Keratinocyte (primary cell): ENCODE measurements at regions not wholly inside any gene's neighbourhood (a gene's known extent, or its start where the extent isn't known, plus 50 kb on each side); places are given as distances from the start of the nearest gene placed in this dataset.

Experiments used
- DNase-seq: peaks from one replicate; pipeline ENCODE4 v3.0.0-alpha.2; 2011; ENCODE audit warnings: low read depth, missing footprints, low spot score
- FAIRE-seq: peaks from 2 replicates; lab custom pipeline; 2011; peaks lifted over from hg19 to GRCh38; lab: Jason Lieb, UNC
- H2AFZ ChIP-seq: 2 replicates; pipeline ENCODE4 v1.6.0; 2012; ENCODE audit warnings: low read length, control low read depth, inconsistent platforms; ENCODE audit not compliant: control insufficient read depth
- H3K27ac ChIP-seq: 2 replicates; pipeline ENCODE4 v1.5.1; 2011; ENCODE audit warnings: low read length; ENCODE audit not compliant: control insufficient read depth, insufficient read depth
- H3K27me3 ChIP-seq: 3 replicates; pipeline ENCODE4 v1.6.0; 2011; ENCODE audit warnings: low read length; ENCODE audit not compliant: control insufficient read depth, insufficient read depth; ENCODE audit errors: extremely low read depth
- H3K36me3 ChIP-seq, 2 experiments: 2 replicates in 1 of 2; 3 replicates in 1 of 2; pipeline ENCODE4 v1.5.1; 2011; ENCODE audit warnings: low read length in 2 of 2, mild to moderate bottlenecking in 1 of 2; ENCODE audit not compliant: control insufficient read depth in 2 of 2, insufficient read depth in 2 of 2; ENCODE audit errors: extremely low read depth in 1 of 2
- H3K4me1 ChIP-seq: 3 replicates; pipeline ENCODE4 v1.5.1; 2011; ENCODE audit warnings: low read length; ENCODE audit not compliant: control insufficient read depth, insufficient read depth; ENCODE audit errors: extremely low read depth
- H3K4me2 ChIP-seq: 3 replicates; pipeline ENCODE4 v1.6.0; 2011; ENCODE audit warnings: low read depth, low read length; ENCODE audit not compliant: control insufficient read depth, insufficient read depth; ENCODE audit errors: extremely low read depth
- H3K4me3 ChIP-seq, 3 experiments: fragments of 200-600 bp in 1 of 3; sonication (generic) in 1 of 3; 2 replicates in 2 of 3; 3 replicates in 1 of 3; pipeline ENCODE4 v1.5.1; 2011 to 2016; ENCODE audit warnings: low read length in 3 of 3, mild to moderate bottlenecking in 3 of 3, control low read depth in 2 of 3, inconsistent platforms in 1 of 3, low read depth in 1 of 3, mixed read lengths in 1 of 3, mixed run types in 1 of 3, moderate library complexity in 1 of 3; ENCODE audit not compliant: control insufficient read depth in 2 of 3, insufficient read depth in 2 of 3; ENCODE audit errors: extremely low read depth in 1 of 3
- H3K79me2 ChIP-seq: 2 replicates; pipeline ENCODE4 v1.6.0; 2012; ENCODE audit warnings: low read length; ENCODE audit not compliant: control insufficient read depth, insufficient read depth
- H3K9ac ChIP-seq: 3 replicates; pipeline ENCODE4 v1.6.0; 2011; ENCODE audit warnings: low read length; ENCODE audit not compliant: control insufficient read depth, insufficient read depth; ENCODE audit errors: extremely low read depth
- H3K9me1 ChIP-seq: 3 replicates; pipeline ENCODE4 v1.6.0; 2011; ENCODE audit warnings: low read length; ENCODE audit not compliant: control insufficient read depth, insufficient read depth; ENCODE audit errors: extremely low read depth
- H3K9me3 ChIP-seq: 2 replicates; pipeline ENCODE4 v1.5.1; 2012; ENCODE audit warnings: low read depth, low read length; ENCODE audit not compliant: control insufficient read depth
- H4K20me1 ChIP-seq: 3 replicates; pipeline ENCODE4 v1.6.0; 2011; ENCODE audit warnings: low read length; ENCODE audit not compliant: control insufficient read depth, insufficient read depth; ENCODE audit errors: extremely low read depth
- CTCF ChIP-seq, 3 experiments: IDR thresholded peaks in 1 of 3; conservative IDR thresholded peaks in 1 of 3; optimal IDR thresholded peaks in 1 of 3; 2 replicates in 2 of 3; 3 replicates in 1 of 3; pipeline versions ENCODE3 to v1.5.1; 2011; ENCODE audit warnings: low read length in 3 of 3, mild to moderate bottlenecking in 3 of 3, moderate library complexity in 2 of 3, control low read depth in 1 of 3, inconsistent platforms in 1 of 3; ENCODE audit not compliant: insufficient read depth in 2 of 3; ENCODE audit errors: extremely low read depth in 1 of 3
- EZH2 ChIP-seq: IDR thresholded peaks from one replicate; pipeline ENCODE4 v1.6.1; 2012; ENCODE audit warnings: inconsistent platforms, mild to moderate bottlenecking, low read length, moderate library complexity
- dilution Hi-C: fragments of 300-500 bp; cut with MboI; formaldehyde crosslinking; loops from one replicate; pipeline ENCODE4 v1.7.0; 2020; ENCODE audit warnings: low sequenced_read_pairs; ENCODE audit not compliant: extremely low pct_ligation_motif_present

GRCh38 chr16:87229230-87230188 is 87.7 kb downstream of the C16orf95 start:
- no peaks in the 10 kb centered on the region for H3K27me3 ChIP-seq
- FAIRE-seq (no peak), DNase-seq (no peak)
- H3K9ac ChIP-seq = no peak overlapping the region
- H3K9me1 ChIP-seq = no peaks in the 10 kb centered on the region
- no peaks in the 10 kb centered on the region for H3K4me1 ChIP-seq
- H3K79me2 ChIP-seq = no peaks in the 10 kb centered on the region
- H3K4me3 ChIP-seq = no peak overlapping the region
- peaks cover 2% of the 10 kb centered on the region for H3K9me3 ChIP-seq
- TF ChIP-seq CTCF (optimal IDR thresholded peaks at IDR 0.05 in 1 of 3, IDR thresholded peaks at IDR 0.05 in 1 of 3, conservative IDR thresholded peaks at IDR 0.05 in 1 of 3; ENCODE audit: extremely low read depth in 1 of 3, insufficient read depth in 2 of 3, low read length in 3 of 3) (no peak), EZH2 (no peak)
- no peaks in the 10 kb centered on the region for H3K36me3 ChIP-seq
- dilution Hi-C loops = no loop called here
- no peaks in the 10 kb centered on the region for H4K20me1 ChIP-seq
- no peak overlapping the region for H2AFZ ChIP-seq
- H3K27ac ChIP-seq = no peak overlapping the region
- no peak overlapping the region for H3K4me2 ChIP-seq

- TF ChIP-seq EZH2 (no peak), CTCF (optimal IDR thresholded peaks at IDR 0.05 in 1 of 3, IDR thresholded peaks at IDR 0.05 in 1 of 3, conservative IDR thresholded peaks at IDR 0.05 in 1 of 3; ENCODE audit: extremely low read depth in 1 of 3, insufficient read depth in 2 of 3, low read length in 3 of 3) (no peak)
- H3K27ac ChIP-seq = no peak overlapping the region
- H3K4me3 ChIP-seq = no peak overlapping the region
- no peak overlapping the region for H2AFZ ChIP-seq
- DNase-seq (no peak), FAIRE-seq (no peak)
- no peaks in the 10 kb centered on the region for H3K79me2 ChIP-seq
- H3K36me3 ChIP-seq = no peaks in the 10 kb centered on the region
- no peaks in the 10 kb centered on the region for H4K20me1 ChIP-seq
- H3K9ac ChIP-seq = no peak overlapping the region
- H3K4me1 ChIP-seq = no peaks in the 10 kb centered on the region
- no peaks in the 10 kb centered on the region for H3K9me1 ChIP-seq
- H3K27me3 ChIP-seq = no peaks in the 10 kb centered on the region
- peaks cover 2% of the 10 kb centered on the region for H3K9me3 ChIP-seq
- H3K4me2 ChIP-seq = no peak overlapping the region
- dilution Hi-C loops = no loop called here
Measured at GRCh38 chr16:87230571-87230970, 86.6 kb downstream of the C16orf95 start.
